ENCODE measurements at regions not wholly inside any gene's neighbourhood (a gene's known extent, or its start where the extent isn't known, plus 50 kb on each side); places are given as distances from the start of the nearest gene placed in this dataset.

- Mint-ChIP-seq H3K36me3 (no peaks in the 10 kb centered on the region), H3K4me3 (no peak overlapping the region), H3K27ac (no peak overlapping the region), H3K27me3 (no peaks in the 10 kb centered on the region), H3K9me3 (peaks cover 13% of the 10 kb centered on the region), H3K4me1 (no peaks in the 10 kb centered on the region)
- no peak for ATAC-seq (ENCODE audit: low read depth)
- DNase-seq (ENCODE audit: low spot score in 2 of 2) = no peak
These were observed 828.1 kb downstream of the OLFM4 start for GRCh38 chr13:53856573-53857195.

DNA sequence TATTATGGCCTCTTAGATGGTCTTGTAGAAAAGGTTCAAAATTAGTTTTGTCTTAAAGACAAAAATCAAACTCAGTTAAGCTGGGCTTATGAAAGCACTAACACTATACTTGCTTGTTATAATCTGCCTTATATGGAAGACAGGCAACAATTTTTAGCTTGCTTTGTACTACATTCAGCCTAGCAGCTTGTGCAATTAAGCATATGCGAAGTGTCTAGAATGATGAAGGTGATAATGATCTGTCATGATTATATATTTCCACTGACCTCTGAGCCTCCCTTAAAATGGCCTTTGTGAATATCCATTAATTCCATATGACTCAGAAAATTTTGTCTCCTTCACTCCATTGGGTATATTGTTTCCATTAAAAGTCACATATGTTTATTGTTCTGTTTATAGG lies 834.9 kb downstream of the OLFM4 start:
- H3K4me3 Mint-ChIP-seq = no peak overlapping the region
- no peak overlapping the region for H3K27ac Mint-ChIP-seq
- H3K4me1 Mint-ChIP-seq = no peaks in the 10 kb centered on the region
- DNase-seq (ENCODE audit: low spot score in 2 of 2) (no peak), ATAC-seq (ENCODE audit: low read depth) (no peak)
- no peaks in the 10 kb centered on the region for H3K36me3 Mint-ChIP-seq
- H3K27me3 Mint-ChIP-seq = no peaks in the 10 kb centered on the region
- peaks cover 6% of the 10 kb centered on the region for H3K9me3 Mint-ChIP-seq

DNA sequence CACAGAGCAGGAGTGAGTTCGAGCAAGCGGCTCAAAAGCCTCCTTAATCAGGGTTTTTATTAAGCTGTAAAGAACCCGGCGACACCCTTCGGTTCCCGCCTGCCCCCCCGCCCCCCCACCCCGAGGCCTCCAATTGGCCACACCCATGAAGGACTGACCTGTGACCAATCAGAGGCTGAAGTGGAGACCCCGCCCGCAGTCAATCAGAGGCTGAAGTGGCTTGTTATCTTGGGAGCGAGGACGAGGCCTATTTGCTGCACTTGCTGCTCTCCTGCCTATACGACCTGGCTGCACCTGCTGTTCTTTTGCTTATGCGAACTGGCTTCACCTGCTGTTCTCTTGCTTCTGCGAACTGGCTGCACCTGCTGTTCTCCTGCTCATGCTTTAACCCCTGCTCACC lies 844.9 kb downstream of the OLFM4 start:
- Mint-ChIP-seq H3K27me3 (no peaks in the 10 kb centered on the region), H3K36me3 (no peaks in the 10 kb centered on the region), H3K4me1 (no peaks in the 10 kb centered on the region), H3K27ac (no peak overlapping the region), H3K4me3 (no peak overlapping the region), H3K9me3 (peaks cover 5% of the 10 kb centered on the region)
- ATAC-seq (ENCODE audit: low read depth) (no peak), DNase-seq (ENCODE audit: low spot score in 2 of 2) (no peak)

GRCh38 chr13:53878861-53879260 lies 850.2 kb downstream of the OLFM4 start:
- no peaks in the 10 kb centered on the region for H3K4me1 Mint-ChIP-seq
- H3K36me3 Mint-ChIP-seq = no peaks in the 10 kb centered on the region
- H3K27me3 Mint-ChIP-seq = no peaks in the 10 kb centered on the region
- no peak for DNase-seq (ENCODE audit: low spot score in 2 of 2)
- H3K4me3 Mint-ChIP-seq = no peak overlapping the region
- H3K27ac Mint-ChIP-seq = no peak overlapping the region
- ATAC-seq (ENCODE audit: low read depth) = no peak
- no peaks in the 10 kb centered on the region for H3K9me3 Mint-ChIP-seq

DNA sequence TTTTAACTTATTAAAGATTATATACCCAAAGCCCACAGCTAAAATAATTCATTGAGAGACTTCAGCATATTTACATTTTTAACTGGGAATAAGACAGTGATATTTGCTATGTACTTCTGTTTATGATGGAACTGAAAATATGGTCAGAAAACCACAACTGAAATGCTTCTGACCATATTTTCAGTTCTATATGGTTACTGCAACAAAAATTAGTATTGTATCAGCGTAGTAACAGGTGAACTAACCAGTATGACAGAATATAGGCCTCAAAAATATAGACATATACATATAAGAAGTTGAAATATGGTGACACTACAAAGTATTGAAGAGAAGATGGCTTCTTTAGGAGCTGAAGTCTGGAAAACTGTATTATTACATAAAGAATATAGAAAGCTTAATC lies 857.4 kb downstream of the OLFM4 start:
- DNase-seq (ENCODE audit: low spot score in 2 of 2) = no peak
- Mint-ChIP-seq H3K27ac (no peak overlapping the region), H3K9me3 (peaks cover 2% of the 10 kb centered on the region), H3K4me3 (no peak overlapping the region), H3K36me3 (no peaks in the 10 kb centered on the region), H3K4me1 (no peaks in the 10 kb centered on the region), H3K27me3 (no peaks in the 10 kb centered on the region)
- no peak for ATAC-seq (ENCODE audit: low read depth)

GRCh38 chr13:53890696-53891095 lies 862.1 kb downstream of the OLFM4 start:
- H3K36me3 Mint-ChIP-seq = no peaks in the 10 kb centered on the region
- no peak overlapping the region for H3K4me3 Mint-ChIP-seq
- ATAC-seq (ENCODE audit: low read depth) (no peak), DNase-seq (ENCODE audit: low spot score in 2 of 2) (no peak)
- H3K27ac Mint-ChIP-seq = no peak overlapping the region
- no peaks in the 10 kb centered on the region for H3K4me1 Mint-ChIP-seq
- H3K9me3 Mint-ChIP-seq = peaks cover 3% of the 10 kb centered on the region
- H3K27me3 Mint-ChIP-seq = no peaks in the 10 kb centered on the region

GRCh38 chr13:53901593-53901992 lies 873.0 kb downstream of the OLFM4 start:
- DNase-seq (ENCODE audit: low spot score in 2 of 2) = no peak
- ATAC-seq (ENCODE audit: low read depth) = no peak
- H3K9me3 Mint-ChIP-seq = peaks cover 2% of the 10 kb centered on the region
- H3K27me3 Mint-ChIP-seq = no peaks in the 10 kb centered on the region
- no peak overlapping the region for H3K4me3 Mint-ChIP-seq
- H3K27ac Mint-ChIP-seq = no peak overlapping the region
- no peaks in the 10 kb centered on the region for H3K4me1 Mint-ChIP-seq
- no peaks in the 10 kb centered on the region for H3K36me3 Mint-ChIP-seq

DNA sequence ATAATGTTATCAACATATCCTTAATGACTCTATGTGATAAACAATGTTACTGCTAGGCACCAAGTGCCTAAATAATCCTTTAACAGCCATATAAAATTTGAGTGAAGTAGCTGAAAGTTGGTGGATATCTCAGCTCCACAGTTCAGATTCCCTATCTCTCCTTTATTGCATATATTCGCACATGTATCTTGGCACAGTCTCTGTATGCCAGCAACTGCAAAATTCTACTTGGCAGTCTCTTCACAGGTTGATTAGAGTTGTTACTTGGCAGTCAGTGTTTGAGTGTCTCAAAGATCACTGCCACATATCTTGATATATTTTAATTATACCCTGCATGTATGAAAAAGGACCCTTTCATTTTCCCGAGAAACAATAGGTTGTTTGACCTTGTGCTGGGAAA lies 879.3 kb downstream of the OLFM4 start:
- Mint-ChIP-seq H3K36me3 (no peaks in the 10 kb centered on the region), H3K4me3 (no peak overlapping the region), H3K9me3 (peaks cover 3% of the 10 kb centered on the region), H3K4me1 (no peaks in the 10 kb centered on the region), H3K27ac (no peak overlapping the region), H3K27me3 (no peaks in the 10 kb centered on the region)
- ATAC-seq (ENCODE audit: low read depth) (no peak), DNase-seq (ENCODE audit: low spot score in 2 of 2) (no peak)

DNA sequence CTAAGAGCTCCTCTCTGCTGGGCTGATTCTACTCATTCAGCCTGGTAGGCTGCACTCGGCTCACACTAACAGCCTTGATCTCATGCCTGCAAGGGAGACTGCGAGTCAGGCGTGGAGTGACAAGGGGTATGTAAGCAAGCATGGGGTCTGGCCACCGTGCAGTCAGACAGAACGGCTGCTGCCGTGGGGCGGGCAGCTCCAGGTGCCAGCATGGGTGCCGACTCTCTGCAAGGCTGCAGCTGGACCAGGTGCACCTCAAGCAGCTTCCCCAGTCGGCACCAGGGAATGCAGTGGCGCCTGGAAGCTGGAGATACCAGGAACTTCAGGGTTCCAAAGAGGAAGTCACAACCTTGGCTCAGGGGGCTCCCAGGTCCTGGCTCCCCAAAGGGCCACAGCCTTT lies 892.3 kb downstream of the OLFM4 start:
- Mint-ChIP-seq H3K27ac (no peak overlapping the region), H3K9me3 (peaks cover 3% of the 10 kb centered on the region), H3K36me3 (no peaks in the 10 kb centered on the region), H3K4me3 (no peak overlapping the region), H3K27me3 (no peaks in the 10 kb centered on the region), H3K4me1 (no peaks in the 10 kb centered on the region)
- no peak for ATAC-seq (ENCODE audit: low read depth)
- DNase-seq (ENCODE audit: low spot score in 2 of 2) = no peak

- peaks cover 3% of the 10 kb centered on the region for H3K9me3 Mint-ChIP-seq
- no peaks in the 10 kb centered on the region for H3K36me3 Mint-ChIP-seq
- no peak for DNase-seq (ENCODE audit: low spot score in 2 of 2)
- H3K27ac Mint-ChIP-seq = no peak overlapping the region
- no peak overlapping the region for H3K4me3 Mint-ChIP-seq
- no peaks in the 10 kb centered on the region for H3K27me3 Mint-ChIP-seq
- H3K4me1 Mint-ChIP-seq = no peaks in the 10 kb centered on the region
- ATAC-seq (ENCODE audit: low read depth) = no peak
These were observed 892.9 kb downstream of the OLFM4 start for GRCh38 chr13:53921473-53921872.

GRCh38 chr13:53941588-53942190 lies 913.1 kb downstream of the OLFM4 start:
- no peaks in the 10 kb centered on the region for H3K4me1 Mint-ChIP-seq
- no peak overlapping the region for H3K4me3 Mint-ChIP-seq
- H3K36me3 Mint-ChIP-seq = no peaks in the 10 kb centered on the region
- ATAC-seq (ENCODE audit: low read depth) (no peak), DNase-seq (ENCODE audit: low spot score in 2 of 2) (no peak)
- H3K27ac Mint-ChIP-seq = no peak overlapping the region
- H3K9me3 Mint-ChIP-seq = no peaks in the 10 kb centered on the region
- no peaks in the 10 kb centered on the region for H3K27me3 Mint-ChIP-seq

- H3K27me3 Mint-ChIP-seq = no peaks in the 10 kb centered on the region
- H3K4me3 Mint-ChIP-seq = no peak overlapping the region
- ATAC-seq (ENCODE audit: low read depth) (no peak), DNase-seq (ENCODE audit: low spot score in 2 of 2) (no peak)
- no peaks in the 10 kb centered on the region for H3K36me3 Mint-ChIP-seq
- no peaks in the 10 kb centered on the region for H3K4me1 Mint-ChIP-seq
- no peak overlapping the region for H3K27ac Mint-ChIP-seq
- no peaks in the 10 kb centered on the region for H3K9me3 Mint-ChIP-seq
These were observed 917.9 kb downstream of the OLFM4 start for GRCh38 chr13:53946500-53946899.

DNA sequence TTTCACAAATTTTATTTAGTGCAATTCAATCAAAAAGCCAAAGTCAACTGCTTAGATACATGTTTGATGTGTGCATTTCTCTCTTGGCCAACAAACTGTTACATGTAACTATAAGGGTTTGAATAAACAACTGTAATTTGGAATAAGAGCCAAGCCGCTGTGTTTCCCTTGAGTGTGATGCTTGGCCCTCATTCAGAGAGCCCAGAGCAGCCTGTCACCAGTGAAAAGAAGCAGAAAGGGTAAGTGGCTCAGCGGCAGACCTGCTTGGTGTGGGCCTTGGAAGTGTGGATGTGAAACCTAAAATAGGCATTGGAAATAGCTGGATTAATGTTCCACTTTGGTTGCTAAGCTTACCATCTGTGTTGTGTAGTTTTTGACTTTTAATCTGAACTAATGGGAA lies 924.6 kb downstream of the OLFM4 start:
- H3K4me1 Mint-ChIP-seq = no peaks in the 10 kb centered on the region
- ATAC-seq (ENCODE audit: low read depth) (no peak), DNase-seq (ENCODE audit: low spot score in 2 of 2) (no peak)
- H3K27ac Mint-ChIP-seq = no peak overlapping the region
- H3K27me3 Mint-ChIP-seq = no peaks in the 10 kb centered on the region
- no peaks in the 10 kb centered on the region for H3K36me3 Mint-ChIP-seq
- H3K9me3 Mint-ChIP-seq = peaks cover 4% of the 10 kb centered on the region
- no peak overlapping the region for H3K4me3 Mint-ChIP-seq

All from memory B cell (primary cell).